Activated CD4-positive, alpha-beta T cell treated with anti-CD3 and anti-CD28 coated beads, Interleukin-2, amount 50 U/mL, for 4 hours (primary cell): ENCODE measurements at regions not wholly inside any gene's neighbourhood (a gene's known extent, or its start where the extent isn't known, plus 50 kb on each side); places are given as distances from the start of the nearest gene placed in this dataset.

Experiments used
- DNase-seq, 2 experiments: peaks; one replicate each; pipeline ENCODE4 v3.0.0-alpha.2; 2020

DNA sequence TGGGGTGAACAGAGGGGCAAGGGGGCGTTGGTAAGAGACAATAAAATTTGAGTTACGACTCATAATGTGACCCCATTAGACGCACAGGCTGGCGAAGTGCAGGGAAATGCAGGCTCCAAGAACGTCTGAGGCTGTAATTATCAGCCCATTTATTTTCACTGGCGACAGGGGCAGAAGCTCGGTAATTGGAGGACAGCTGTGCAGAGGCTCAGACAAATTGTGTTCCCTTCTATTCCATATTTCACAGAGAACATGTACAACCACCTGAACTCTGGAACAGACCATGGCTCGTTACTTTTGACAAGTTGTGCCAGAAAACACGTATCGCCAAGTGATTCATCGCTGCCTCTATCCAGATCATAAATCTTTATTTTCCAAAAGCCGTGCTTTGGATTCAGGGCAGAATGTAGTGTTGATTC is 137.3 kb upstream of the FRMD4A start:
- DNase-seq, result no peak

DNA sequence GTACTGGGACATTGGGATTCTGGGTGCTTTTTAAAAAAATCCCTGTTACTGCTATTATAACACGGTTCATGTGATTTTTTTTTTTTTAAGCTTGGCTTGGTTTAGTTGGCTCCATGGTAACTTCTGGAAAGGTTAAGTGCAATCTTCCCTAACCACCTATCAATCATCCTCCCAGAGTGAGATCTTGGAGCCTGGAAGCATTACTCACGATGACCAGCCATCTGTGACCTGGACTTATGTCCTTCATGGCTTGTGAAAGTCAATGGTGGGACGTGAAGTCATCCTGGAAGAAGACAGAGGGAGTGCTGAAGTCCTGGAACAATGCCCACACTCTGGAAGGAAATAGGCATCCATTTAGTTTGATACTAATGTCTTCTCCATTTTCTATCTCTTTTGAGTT is 135.5 kb upstream of the FRMD4A start:
- no peak for DNase-seq

DNA sequence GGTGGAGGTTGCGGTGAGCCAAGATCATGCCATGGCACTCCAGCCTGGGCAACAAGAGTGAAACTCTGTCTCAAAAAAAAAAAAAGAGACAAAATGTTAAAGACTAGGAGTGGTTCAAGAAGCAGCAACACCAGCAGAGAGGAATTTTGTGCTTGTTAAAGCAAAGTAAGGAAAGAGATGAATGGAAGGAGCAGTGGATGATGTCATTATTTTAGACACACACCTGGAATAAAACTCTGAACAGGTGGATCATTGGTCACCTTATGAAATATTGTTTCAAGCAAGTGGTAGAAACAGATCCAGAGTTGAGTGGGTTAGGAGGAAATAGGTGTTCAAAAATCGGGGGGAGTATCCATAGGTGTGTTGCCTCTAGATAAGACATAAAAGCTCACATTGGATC is 129.7 kb upstream of the FRMD4A start:
- no peak for DNase-seq

DNA sequence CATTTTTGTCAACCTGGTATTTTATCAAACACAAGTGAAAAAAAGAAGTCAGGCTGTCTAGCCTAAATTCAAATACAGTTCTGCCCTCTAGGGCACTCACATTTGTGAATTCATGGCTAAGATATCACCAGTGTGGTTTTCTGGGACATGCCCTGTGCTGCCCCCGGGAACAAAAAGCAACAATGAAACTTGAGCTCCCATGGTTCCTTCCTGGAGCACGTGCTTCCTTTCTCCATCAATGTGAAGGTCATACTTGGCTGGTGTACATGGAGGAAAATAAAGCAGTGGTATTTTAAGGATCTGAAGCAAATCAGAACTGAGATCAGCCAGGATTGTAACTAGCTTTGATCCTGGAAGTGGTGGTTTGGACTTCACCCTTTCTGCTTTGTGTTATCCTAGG is 128.9 kb upstream of the FRMD4A start:
- no peak for DNase-seq

DNA sequence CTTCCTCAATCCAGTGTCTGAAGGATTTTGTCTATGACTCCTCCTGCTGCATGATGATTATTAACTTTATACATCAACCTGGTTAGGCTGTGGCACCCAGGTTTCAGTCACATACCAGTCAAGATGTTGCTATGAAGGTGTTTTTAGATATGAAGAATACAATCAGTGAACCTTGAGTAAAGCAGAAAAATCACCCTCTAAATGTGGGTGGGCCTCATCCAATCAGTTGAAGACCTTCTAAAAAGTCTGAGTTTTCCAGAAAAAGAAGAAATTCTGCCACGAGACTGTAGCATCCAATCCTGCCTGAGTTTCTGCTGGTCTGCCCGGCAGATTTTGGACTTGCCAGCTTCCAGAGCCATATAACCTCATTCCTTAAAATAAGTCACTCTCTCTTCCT is 126.1 kb upstream of the FRMD4A start:
- DNase-seq, result no peak

DNA sequence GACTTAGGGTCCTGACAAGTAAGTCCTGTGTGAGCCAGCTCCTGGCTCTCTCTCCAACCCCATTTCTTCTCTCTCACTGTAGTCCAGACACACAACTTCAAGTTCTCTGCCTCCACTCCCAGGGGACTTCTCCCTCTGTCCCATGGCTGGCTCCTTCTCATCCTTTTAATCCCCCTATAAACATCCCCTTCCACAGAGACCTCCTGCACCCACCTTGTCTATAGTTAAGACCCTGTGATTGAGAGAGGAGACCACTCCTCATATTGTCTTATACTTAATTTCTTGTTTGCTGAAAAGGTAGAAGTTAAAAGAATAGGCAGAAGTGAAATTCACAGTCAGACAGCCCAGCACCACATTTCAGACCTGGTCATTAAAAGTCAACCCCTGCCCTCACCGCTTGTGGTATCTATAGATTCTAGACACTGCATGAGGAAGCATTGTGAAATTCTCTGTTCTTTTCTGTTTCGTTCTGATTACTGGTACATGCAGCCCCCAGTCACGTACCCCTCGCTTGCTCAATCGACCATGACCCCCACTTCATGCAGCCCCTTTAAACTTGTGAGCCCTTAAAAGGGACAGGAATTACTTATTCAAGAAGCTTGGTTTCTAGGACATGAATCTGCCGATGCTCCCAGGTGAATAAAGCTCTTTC is 125.6 kb upstream of the FRMD4A start:
- DNase-seq, result no peak

DNA sequence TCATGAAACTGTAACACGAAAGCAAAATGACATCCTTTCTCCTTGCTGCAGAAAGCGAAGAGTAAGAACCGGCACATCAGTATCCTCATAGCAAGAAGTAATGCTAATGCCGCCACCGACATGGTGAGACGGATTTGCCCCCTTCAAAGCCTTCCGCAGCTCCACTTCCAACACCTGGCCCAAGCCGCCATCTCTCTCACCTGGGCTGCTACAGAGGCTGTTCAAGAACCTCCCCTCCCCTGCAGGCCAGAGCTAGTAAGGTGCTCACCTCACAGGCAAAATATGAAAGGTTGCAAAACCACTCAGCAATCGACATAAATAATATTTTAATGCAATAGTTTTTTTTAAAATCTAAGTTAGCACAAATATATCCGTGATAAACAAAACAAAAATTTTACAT is 123.9 kb upstream of the FRMD4A start:
- no peak for DNase-seq

DNA sequence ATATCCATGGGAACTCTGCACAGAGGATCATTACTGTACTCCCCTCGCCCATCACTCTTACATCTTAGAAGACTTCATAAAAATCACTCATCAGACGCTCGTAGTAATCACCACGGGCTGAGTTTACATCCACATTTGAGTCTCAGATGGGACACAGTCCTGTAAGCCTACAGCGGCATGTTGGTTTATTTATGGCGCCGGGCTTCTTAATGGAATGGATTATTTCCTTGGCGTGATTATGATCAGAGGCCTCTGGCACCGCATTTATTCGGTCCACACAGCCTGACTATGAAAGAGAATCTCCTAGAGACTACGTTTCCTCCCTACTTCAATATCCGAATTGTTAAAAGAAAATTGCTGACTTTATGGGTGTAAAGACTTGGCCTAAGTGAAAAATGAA is 123.5 kb upstream of the FRMD4A start:
- no peak for DNase-seq

DNA sequence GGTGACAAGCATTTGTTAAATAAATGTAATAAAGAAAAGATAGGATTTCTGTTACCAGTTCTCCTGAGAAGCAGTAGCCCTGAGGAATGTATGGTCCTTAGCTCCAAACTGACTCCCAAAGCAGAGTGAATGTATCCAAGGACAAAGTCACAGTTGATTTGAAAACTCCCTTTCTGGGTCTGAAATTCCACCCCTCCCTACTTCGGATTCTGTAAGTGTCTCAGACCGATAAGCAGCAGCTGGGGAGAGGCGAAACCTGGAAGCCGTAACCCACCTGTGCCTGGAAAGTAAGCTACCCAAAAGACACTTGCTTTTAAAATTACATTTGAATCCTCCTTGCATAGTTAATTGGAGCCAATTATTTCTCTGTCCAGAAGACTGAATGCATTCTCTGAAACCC is 122.9 kb upstream of the FRMD4A start:
- no peak for DNase-seq

DNA sequence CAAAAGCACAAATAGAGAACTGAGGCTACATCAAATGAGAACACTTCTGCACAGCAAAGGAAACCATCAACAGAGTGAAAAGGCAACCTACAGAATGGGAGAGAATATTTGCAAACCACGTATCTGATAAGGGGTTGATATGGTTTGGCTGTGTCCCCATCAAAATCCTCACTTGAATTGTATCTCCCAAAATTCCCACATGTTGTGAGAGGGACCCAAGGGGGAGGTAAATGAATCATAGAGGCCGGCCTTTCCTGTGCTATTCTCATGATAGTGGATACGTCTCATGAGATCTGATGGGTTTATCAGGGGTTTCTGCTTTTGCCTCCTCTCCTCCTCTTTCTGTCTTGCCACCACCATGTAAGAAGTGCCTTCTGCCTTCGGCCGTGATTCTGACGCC is 120.6 kb upstream of the FRMD4A start:
- DNase-seq, result no peak

DNA sequence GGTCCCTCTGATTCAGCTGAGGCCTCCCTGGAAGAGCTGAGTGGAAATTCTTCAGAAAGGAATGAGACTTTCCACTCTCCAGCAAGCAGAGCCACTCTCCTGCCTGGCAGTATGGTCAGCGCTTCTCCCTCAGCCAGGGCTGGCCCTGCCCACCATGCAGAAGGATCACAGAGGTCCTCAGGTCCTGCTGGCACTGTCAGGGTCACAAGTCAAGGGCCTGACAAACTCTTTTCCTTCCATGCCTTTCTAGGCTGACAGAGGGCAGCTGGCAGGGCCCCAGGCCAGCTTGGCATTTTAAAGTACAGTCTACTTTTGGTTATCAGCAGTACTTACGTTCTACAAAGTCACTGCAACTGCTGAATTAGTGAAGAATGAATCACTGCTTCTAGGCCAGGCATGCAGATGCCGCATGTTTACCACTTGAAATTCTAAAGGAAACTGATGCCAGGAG is 119.3 kb upstream of the FRMD4A start:
- no peak for DNase-seq

DNA sequence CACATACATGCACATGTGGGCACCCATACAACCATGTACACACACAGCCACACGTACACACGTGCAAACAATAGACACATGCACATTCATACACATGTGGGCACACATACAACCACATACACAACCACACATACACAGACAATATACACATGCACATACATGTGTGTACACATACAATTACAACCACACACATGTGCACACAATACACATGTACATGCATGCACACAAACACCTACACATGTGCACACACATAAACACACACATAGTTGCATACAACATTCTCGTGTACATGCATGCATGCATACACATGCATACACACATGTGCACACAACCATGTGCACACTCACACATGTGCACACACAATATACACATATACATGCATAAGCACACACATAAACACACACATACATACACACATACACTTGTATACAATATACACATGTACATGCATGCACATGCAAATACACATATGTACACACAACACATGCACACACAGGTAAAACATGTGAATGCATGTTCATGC is 118.6 kb upstream of the FRMD4A start:
- DNase-seq, result no peak

DNA sequence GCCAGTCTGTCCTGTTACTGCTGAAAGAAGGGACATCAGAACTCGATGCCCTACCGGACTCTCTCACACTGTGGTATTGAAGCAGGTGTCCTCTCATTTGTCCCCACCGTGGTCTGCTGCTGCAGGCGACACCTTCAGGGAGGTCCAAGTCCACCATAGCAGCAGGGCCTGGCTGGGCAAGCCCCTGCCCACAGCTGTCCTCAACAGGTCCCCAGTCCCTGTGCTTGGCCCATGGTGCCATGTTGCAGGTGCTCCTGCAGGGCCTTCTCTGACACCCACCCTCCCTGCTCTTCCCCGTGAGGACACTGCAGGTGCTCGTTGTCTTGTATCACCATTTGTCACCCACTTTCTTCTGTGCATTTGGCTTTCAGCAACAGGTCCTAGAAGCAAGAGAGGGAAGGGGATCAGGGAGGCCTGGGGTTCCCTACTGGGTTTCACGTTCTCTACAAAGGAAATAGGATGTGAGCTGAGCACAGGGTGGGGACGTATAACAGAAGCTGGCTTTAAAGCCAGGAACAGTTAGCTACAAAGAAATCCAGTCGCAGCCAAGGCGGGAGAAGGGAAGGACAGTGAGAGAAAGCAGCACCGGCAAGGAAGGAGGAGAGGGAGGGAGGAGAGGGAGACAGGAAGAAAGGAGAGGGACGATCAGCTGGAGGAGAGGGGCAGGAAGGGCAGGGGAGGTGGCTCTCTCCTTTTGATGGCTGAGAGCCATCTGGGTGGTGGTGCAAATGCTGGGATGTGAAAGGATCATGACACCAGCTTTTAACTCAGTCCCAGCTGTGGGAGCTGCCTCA is 117.7 kb upstream of the FRMD4A start:
- DNase-seq, result no peak

DNA sequence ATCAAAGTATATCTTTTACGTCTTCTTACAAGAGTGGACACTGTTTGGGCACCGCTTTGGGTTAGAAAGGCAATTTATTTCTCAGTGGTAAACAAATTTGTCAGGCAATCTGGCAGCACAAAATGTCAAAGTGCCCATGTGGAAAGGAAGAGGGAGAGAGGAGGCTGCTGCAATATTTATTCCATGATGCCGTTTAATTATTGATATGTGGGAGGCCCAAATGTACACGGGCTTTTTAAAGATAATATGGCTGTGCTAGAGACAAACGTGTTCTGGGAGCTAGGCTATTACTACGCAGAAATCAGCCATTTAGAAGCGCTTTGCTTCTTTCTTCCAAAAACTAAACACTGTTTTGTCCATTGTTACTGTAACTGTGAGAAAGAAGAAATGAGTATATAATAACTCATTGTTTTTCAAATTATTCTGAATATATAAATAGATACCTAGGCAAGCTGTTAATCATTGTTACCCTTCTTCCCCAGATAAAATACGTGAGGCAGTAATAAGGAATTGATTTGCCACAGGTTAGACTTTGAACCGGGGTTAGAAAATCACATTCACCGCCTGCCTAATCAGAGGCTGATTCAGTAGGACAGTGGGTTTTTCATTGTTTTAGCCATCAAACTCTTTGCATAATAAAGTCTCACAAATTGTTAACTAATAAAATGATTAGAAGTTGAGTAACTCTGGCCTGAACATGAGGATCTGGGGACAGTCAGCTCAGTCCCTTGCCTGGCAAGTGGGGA is 116.5 kb upstream of the FRMD4A start:
- DNase-seq, result no peak

DNA sequence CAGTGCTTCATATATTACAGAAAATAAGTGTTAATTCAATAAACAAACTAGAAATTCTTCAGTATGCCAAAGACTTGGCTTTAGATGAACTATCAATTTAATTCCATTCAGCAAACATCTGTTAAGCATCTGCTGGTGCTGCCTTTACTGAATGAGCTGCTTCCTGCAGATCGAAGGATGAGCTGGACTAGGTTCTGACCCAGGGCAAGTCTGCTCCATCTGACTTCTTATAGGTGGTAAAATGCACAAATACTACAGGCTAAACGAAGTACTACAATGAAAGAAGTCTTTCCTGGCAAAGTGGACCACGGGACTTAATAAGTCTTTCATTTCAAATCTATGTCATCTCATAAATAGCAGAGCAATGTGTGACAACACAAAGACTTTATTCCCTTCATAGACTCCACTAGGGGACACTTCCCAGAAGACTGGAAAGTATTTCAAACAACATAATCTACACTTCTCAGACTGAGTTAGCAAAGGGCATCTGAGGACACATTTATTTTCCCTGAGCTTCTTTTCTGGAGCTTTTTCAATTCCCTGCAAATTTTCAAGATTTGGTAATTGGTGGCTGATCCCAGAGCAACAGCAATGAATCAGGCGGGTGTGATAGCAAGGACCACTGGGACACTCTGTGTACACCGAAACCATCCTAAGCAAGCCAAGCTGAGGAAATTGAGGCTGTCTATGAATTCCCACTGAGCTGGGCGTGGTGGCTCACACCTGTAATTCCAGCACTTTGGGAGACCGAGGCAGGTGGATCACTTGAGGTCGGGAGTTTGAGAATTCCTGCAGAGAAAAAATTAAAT is 108.9 kb upstream of the FRMD4A start:
- no peak for DNase-seq

DNA sequence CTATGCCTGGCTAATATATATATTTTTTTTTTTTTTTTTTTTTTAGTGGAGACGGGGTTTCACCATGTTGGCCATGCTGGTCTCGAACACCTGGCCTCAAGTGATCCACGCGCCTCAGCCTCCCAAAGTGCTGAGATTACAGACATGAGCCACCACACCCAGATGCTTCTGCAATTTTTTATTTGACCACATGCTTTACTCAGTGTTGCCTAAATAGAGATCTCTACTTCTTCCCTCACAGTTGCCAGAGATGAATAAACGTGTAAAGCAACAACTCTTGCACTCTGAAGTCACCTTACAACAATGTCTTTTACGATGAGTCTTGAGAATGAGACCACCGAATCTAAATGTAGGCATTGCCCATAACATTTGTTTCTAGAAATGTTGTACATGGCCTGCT is 107.9 kb upstream of the FRMD4A start:
- no peak for DNase-seq

DNA sequence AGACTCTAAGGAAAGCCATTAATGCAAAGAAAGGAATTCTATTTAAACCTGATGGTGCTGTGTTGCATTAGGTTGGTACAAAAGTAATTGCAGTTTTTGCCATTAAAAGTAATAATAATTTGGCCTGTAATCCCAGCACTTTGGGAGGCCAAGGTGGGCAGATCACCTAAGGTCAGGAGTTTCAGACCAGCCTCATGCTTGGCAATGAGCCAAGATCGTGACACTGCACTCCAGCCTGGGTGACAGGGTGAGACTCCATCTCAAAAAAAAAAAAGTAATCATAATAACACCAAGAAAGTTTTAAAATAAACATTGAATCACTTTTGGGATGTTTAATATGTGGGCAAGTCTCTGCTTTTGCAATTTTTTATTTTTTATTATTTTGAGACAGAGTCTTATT is 107.3 kb upstream of the FRMD4A start:
- no peak for DNase-seq

DNA sequence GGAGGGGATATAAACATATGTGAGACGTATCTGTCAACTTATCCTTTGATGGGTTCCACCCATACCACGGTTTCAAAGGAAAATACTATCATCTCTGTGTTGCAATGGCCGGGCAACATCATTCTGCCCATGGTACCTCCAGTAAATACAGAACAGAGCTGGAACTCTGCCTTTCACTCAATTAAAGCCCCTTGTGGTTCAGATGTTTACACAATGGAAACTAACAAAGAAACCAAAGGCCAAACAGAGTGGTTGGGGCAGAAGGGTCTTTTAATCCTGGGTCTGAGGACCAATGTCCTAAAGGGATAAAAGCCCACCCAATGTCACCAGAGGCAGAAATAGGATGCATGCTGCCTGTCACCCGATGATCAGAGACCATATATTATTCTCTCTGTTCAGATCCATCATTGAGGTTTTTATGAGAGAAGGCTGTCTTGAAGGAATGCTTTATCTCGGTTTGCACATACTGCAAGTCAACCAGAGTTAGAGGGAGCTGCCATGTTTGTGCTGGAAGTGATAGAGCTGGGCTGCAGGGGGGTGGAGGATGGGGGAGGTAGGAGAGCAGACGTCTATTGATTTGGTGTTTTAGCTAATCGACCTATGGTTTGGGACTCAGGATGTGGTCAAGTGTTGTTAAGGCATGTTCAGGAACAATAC is 105.4 kb upstream of the FRMD4A start:
- no peak for DNase-seq

DNA sequence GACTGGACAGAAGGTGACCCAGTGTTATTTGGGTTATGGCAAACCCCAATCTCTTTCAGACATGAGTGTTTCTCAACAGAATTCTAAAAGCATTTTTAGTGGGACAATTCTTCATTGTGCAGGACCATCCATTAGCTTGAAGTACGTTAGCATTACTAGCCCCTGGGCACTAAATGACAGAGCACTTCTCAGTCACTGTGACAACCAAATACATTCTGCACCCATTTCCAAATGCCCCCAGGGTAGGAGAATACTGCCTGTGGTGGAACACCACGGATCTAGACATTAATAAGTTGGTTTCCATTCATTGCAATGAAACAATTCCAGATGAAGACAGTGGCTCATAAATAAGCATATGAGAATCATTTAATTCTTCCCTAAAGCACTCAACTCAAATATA is 102.4 kb upstream of the FRMD4A start:
- no peak for DNase-seq

DNA sequence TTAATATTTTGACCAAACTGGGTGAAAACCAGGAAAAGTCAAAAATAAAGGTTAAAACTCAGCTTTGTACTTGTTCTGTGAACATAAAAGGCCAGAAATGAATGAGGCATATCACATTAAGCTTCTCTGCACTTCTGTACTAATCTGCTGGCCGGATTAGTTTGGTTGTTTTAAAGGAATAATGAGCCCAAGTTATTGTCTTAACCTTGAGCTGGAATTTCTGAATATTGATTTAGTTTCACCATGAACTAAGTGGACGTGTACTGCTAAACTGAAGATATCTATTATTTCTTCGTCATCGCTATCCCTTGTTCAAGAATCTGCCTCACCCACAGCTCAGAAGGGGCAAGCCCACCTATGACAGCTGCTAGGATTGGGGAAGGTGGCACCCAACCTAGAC is 101.1 kb upstream of the FRMD4A start:
- DNase-seq, result no peak

DNA sequence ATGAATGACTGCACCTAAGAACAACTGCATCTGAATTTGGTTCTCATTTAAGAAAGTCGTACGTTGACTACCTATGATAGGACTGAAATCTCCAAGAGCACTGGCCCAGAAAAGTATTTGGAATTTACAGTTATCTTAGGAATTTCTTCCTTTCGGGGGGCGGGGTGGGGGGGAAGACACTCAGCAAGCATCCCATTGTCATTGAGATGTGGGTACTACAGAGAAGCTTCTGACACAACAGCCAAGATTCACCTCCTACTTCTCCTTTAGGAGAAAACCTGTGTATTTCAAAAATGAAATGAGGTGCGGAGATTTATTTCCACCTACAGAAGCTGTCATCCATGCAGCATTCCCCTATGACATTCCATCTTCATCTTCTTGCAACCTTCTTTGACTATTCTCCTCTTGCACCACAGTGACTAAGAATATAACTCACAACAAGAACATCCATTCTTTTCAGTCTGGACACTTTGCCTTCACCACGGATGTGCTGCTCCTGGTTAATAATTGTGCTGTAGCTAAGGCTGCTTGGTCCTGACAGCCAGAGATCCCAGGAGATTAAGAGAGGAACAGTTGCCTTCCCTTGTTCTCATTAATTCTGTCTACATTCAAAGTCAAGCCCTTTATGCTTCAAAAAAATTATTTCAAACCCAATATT is 98.4 kb upstream of the FRMD4A start:
- DNase-seq, result no peak

DNA sequence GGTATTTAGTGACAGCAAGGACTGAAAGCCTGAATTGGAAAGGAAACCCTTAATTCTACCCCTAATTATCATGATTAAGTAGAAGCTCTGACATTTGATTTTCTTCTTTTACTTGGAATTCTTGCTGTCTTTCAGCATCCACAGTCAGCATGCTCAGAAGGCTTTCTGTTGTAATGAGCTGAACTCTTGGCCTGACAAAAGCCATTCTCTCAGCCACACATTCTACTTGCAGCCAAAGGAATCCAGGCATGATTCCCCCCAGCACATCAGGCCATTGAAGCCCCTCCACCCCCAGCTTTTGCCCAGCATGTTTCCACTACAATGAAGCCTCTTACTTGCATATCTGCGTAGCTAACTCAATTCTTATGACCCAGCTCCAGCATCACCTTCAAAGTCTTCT is 94.3 kb upstream of the FRMD4A start:
- no peak for DNase-seq
